HG02852 (cell line): ENCODE measurements at regions not wholly inside any gene's neighbourhood (a gene's known extent, or its start where the extent isn't known, plus 50 kb on each side); places are given as distances from the start of the nearest gene placed in this dataset.

Experiments used
- ATAC-seq: cut with Tn5 transposase; IDR thresholded peaks from one replicate; pipeline ENCODE4 v1.9.1; 2021; ENCODE audit warnings: mild to moderate bottlenecking, moderate library complexity; ENCODE audit not compliant: unreplicated experiment

DNA sequence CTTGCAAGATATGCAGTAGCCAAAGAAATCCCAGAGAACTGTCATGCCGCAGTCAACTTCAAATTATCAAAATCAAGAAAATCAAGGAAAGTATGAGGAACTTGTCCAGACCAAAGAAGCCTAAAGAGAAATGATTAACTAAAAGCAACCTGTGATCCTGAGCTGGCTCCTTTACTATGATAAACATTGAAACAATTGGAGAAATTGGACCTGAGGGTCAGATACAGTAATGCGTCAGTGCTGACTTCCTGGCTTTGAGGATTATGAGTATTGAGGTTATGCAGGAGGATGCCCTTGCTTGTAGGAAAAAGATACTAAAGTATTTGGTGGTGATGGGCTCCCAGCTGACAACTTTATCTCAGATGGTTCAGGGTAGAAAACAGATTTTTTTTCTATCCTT is 324.7 kb upstream of the AKR1E2 start:
- no peak for ATAC-seq

DNA sequence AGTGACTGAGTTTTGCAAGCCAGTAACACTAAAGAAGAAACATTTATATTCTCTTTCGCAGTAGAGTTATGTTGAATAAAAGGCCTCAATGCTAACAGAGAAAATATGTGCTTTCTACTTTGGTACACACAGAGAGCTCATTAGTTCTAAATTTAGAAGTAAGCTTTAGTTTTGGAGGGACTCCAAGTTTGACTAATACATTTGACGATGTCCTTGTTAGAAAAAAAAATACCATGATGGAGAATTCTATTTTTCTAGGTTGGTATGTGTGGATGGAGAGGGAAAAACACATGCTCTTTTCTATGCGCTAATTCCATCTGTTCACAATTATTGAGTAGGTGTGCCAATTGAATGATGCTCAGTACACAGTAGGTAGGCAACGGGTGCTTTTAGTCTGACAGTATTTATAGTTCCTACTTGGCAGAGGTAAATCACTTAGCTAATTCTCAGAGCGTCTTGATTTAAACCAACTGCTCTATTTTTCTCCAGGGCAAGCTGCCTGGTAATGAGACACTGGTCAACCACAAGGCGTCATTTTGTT is 327.2 kb upstream of the AKR1E2 start:
- no peak for ATAC-seq

DNA sequence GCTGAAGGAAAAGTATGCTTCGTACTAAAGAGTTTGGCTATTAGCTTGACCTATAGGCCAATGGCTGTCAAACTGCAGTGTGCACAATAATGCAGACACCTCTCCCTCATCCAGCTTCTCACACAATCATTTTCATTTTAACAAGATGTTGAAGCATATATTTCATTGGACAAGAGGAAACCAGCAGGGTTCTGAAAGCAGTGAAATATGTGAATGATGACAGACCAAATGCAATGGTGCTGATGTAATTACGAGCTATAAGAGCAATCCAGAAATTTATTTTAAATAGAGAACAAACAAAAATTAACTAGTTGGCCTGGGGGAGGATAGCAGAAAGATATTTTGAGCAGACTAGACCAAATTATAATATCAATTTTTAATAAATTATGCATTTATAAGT is 331.5 kb upstream of the AKR1E2 start:
- no peak for ATAC-seq

DNA sequence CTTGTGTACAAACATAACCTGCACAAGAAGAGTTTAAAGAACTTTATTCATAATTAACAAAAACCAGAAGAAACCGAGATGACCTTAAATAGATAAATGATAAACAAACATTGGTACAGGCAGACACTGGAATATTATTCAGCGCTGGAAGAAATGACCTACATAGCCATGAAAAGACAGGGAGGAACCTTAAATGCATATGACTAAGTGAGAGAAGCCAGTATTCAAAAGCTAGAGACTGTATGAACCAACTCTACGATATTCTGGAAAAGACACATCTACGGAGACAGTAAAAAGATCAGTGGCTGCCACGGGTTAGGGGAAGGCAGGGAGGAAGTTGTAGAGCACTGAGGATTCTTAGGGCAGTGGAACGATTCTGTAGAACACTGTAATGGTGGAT is 333.8 kb upstream of the AKR1E2 start:
- ATAC-seq: no peak

DNA sequence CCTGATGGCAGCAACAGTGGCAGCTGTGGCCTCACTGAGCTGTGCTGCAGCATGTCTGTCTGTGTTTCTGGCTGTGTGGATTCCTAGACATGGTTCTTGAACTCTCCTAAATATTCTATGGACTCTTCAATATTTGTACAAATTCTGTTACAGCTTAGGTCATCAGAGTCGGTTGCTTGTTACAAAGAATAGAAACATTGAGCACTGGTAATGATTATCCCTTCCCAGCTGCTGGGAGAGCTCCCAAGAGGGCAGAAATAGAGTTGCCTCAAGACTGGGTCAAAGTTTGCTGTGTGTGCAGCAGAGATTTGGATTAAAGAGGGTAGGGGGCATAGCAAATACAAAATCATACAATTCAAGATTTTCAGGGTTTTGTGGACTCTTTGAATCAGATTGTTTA is 337.1 kb upstream of the AKR1E2 start:
- ATAC-seq: no peak

DNA sequence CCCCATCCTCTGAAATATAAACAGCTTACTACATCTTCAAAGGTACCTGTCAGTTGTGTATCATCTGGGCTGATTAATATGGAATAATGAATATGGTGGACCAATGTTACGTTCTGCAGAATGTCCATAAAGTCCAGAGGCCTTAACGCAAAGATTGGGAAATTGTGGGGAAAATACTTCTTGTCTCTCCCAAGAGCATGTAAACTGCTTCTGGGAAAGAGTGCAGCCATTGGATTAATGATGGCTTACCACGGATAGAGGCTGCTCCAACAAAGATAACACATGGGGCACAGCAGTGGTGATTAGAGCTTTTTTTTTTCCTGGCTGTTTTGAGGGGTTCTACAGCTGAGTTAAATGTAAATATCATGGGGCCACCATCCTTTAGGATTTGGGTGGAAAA is 340.4 kb upstream of the AKR1E2 start:
- ATAC-seq: no peak

DNA sequence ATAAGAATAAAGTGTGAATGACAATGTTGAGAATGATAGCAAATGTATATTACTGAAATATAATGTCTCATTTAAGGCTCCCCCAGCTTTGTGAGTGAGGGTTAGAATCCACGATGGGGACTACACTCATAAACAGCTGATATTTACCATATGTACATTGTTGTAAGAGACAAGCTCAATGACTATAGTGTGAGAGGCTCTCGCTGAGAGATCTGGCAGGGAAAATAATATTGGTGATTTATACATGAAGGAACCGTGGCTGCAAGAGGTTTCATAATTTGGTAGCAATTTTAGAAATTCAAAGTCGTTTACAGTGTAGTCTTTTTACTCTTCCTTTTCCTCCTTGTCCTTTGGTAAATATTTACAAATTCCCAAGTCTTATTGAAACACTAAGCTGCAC is 342.2 kb upstream of the AKR1E2 start:
- no peak for ATAC-seq

DNA sequence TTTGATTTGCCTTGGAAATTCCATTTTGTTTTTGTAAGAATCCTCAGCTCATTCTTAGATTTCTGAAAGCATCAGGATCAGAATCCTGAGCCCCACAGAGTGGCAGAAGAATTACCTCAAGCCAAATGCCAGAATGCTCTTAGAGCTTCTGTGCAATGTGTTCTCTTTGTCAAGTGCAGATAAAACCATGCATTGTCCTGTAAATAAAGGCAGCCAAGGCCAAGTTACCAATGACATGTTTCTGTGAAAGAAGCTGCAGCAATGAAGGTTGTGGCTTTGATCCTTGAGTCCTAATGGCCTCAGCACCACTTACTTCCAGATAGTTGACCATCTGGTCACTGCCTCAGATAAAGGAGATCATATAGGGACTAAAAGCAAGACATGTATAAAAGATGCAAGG is 343.3 kb upstream of the AKR1E2 start:
- ATAC-seq: no peak

DNA sequence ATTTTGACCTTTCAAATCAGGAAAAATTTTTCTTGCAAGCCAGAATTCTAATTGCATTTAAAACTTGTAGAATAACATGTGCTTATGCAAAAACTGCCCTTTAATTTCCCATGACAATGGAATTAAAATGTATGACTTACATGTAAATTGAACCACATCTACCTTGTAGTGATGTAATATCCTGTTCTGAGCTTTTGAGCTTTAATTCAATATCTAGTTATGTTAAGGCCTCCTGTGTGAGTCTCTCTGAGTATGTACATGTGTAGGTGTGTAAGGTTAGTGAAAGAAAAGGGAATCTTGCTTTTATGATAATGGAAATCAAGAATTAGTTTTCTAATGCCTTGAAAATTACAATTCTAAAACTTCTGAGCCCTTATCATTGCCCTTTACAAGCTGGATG is 344.8 kb upstream of the AKR1E2 start:
- no peak for ATAC-seq

DNA sequence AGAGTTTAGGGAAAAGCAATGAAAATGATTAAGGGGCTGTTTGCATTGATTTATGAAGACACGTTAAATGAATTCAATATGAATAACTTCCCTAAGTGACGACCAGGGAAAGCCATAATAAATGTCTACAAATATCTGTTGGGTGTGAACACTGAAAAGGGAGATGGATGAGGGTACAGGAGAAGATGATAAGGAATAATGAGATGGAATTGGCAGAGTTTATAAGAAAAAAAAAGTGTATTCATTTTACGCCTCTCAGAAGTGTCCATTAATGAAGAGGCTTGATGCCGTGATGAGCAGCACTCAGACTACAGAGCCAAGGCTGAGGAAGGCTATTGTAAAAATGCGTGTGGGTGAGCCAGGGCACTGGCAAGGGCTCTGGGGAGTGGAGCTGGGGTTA is 346.7 kb upstream of the AKR1E2 start:
- ATAC-seq: no peak

DNA sequence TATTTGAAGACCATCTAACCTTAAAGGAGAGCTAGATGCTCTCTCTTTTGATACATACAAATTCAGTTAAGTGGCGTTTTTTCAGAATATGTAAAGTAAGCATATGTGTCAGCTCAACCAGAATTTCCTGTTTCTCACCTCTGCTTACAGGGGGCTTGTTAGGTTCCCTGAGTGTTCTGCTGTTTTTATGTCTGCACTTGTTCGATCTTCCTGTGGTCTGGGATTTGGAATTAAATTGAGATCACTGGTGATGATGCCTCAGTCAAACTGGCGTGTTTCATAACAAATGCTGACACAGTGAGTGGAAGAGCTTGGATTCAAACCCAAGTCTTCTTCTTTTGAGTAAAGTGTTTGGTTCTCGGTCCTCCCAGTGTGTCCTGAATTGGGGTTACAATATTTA is 348.3 kb upstream of the AKR1E2 start:
- no peak for ATAC-seq

DNA sequence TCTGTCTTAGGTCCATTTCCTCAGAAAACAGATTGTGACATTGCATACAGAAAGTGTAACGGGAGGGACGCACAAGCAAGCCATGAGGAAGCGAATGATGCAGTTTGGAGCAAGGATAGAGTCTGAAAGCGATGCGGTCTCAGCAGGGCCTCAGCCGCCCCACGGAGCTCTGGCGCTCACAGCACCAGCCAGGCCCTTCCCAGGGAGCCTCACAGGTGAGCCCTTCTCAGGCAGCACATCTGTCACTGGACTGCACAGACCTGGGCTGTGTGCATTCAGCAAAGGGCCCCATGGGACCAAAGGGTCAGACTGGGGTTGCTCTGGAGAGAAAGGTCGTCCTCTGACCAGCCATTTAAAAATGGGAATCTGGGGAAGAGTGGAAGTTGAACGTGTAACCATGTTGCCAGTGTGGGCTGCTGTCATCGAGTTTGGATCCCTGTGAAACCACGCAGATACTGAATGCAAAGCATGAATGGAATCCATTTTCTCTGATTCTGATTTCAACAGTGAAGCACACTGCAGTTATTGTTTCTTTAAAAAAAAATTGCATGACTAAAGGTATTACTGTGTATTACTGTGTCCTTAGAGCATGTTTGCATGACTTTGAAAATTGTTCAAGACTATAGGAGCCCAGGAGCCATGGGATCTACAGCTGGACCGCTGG is 350.0 kb upstream of the AKR1E2 start:
- ATAC-seq: no peak

DNA sequence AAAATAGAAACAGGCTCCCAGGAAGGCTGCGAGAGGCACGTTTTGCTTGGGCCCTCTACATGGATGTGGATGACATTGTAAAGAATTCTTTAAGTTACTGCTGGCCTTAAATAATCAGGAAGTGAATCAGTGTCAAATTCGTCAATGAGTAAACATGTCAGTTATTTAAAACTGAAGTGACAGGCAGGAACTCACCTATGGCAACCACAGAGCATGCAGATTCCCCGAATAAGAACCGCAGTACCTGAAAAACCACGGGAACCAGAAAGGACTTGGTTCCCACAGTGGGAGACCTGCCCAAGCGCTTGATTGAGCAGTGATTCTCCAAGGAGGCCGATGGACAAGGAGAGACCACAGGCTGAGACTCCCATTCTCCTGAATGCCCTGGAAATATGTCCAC is 351.2 kb upstream of the AKR1E2 start:
- ATAC-seq: no peak

DNA sequence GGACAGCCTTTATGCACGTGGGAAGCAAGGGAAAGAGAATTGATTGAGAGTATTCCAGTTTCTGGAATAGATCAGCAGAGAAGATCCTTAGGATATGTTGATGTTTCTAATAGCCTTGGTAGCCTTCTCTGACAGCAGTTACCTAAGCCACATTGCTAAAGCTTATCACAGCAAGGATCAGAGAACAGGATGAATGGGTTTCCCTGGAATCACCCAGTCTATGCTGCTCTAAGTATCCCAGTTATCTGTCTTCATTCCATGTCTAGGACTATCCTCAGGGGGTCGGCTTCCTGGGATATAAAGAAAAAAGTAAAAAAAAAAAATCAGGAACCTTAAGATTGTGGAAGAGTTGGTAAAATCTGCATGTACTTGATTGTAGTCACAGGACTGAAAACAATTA is 352.0 kb upstream of the AKR1E2 start:
- no peak for ATAC-seq

DNA sequence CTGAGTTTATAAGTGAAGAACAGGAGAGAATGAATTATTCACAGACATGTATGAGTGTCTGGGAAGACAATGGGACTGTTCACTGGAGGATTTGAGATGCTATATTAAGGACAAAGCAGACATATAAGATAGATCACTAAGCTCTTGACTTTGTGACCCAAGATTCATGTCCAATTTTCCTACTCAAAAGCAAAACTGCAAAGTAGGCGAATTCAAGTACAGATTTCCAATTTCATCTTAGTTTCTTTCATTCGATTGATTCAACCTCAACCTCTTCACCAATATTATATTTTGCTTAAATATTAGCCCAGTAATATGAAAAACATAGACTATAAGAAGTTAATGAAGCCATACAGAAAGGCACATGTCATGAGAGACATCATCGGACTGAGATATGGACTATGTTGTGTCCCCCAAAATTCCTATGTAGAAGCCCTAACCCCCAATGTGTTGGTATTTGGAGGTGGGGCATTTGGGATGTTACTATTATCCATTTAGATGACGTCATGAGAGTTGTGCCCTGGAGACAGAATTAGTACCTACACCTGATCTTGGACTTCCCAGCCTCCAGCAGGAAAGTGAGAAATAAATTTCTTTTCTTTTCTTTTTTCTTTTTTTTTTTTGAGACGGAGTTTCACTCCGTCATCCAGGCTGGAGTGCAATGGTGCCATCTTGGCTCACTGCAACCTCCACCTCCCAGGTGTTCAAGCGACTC is 353.7 kb upstream of the AKR1E2 start:
- no peak for ATAC-seq

DNA sequence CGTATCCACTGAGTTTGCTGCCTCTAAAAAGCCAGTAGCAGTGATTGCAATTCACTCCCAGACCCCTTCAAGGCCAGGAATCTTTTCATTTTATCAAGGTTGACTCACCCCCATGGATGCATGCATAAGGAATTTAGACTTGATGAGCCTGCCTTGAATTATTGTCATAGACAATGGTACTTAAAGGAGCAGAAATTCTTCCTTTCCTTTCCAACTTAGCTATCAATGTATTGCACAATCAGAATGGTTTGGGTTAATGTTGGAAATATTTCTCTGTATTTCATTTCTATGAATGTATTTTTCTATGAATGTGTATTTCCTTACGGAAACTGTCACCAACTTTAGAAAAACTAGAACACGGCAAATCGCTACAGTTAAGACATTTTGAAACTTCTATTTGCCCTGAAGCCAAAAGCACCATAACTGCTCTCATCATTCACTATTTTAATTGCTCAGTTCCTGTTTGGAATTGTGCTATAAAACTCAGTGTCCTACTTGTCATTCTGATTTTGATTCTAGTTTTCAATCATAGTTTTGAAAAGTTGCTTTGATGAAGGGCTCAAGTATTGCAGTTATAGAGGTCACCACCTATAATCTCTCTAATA is 355.7 kb upstream of the AKR1E2 start:
- no peak for ATAC-seq

DNA sequence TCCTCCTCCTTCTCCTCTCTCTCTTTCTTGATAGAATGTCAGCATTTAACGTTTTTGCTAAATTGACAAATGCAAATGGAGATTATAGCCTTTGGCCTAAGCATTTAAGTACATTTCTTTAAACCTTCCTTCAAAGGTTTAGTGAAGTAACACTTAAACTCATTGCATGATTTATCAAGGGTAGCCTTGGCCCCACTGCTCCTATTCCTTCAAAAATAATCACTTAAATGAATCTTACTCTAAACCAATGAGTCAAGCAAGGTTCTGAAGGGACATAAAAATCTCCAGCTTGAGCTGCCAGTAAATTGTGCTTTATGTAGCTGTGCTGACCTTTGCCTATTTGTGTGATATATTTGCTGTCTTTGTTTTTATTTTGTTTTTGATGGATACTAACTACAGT is 358.5 kb upstream of the AKR1E2 start:
- no peak for ATAC-seq

DNA sequence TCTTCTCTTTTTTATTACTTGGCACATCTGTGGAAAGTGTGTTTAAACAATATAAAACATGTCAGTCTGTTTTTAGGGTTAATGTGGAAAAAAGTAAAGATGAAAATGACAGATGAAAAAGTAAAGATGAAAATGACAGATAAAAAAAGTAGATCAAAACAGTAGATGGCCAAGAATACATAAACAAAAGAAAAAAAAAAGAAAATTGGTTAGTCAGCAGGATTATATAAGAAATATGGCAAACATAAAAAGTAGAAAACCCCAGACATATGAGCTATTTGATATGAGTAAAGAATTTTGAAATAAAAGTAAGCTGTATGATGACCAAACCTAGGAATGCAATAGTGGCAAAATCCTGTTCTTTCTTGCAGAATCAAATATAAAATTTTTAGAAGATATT is 365.7 kb upstream of the AKR1E2 start:
- no peak for ATAC-seq

DNA sequence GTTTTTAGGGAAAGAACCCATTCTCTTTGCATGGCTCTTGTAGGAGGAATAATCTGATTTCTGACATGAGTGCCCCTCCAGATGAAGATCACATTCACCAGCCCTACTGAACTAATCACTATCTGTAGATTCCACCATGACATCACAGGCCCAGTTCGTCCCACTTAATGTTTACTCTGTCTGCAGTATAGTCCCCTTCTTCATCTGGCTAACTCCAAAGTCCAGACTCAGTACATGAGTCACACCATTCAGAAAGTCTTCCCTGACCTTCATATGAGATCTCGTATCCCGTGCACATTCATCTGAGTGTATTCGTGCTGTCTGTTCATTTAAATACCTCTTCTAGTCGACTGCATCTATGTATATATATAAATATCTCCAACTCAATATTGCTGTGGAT is 366.5 kb upstream of the AKR1E2 start:
- ATAC-seq: no peak

DNA sequence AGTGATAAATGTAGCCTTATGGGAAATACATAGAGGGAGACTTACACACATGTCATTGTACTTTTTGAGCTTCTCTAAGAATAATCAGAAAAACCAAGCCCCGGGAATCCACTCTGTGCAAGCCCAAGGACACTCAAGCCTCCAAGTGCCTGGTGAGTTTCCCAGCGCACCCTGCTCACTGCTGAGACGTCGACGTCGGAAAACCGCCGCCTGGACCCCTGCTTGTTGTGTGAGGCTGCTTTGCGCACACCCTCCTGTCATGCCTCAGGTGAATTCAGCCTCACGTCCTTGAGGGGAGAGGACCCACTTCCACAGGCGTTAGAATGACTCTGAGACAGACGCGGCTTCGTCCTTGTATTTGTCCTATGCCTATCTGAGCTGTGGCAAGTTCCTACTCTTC is 368.4 kb upstream of the AKR1E2 start:
- no peak for ATAC-seq

DNA sequence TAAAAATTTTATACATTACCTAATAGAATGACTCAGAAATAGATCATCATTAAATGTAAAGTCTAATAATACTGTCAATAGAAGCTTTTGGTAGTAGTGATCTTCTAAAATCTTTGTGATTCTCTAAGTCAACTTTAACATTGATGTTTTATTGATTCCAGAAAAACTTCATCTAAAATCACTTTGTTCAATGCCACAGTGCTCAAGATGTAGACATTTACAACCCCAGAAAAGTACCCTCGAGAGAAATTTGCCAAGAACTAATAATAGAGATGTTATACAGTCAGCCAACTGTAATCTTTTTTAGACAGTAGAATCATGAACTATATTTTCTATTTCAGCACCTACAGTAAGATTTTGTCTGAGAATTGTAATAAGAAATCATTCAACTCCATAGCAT is 369.2 kb upstream of the AKR1E2 start:
- ATAC-seq: no peak

DNA sequence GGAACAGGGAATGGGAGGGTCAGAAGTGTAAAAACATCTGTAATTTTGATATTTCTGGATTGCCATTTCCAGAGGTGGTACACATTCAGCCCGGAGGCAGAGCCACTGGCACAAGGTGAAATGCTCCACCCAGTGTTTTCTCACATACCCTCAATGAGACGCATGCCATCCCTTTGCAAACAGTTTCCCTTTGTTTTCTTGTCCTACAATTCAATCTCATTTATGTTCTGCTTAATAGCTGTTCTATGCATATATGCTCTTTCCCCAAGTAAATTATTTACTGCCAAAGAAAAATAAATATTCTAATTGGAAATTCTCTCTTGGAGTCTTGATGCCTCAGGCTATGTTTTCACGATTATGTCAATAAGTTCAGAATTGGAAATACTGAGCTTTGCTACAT is 369.7 kb upstream of the AKR1E2 start:
- ATAC-seq: no peak
